HEK293T (cell line): ENCODE measurements at regions not wholly inside any gene's neighbourhood (a gene's known extent, or its start where the extent isn't known, plus 50 kb on each side); places are given as distances from the start of the nearest gene placed in this dataset.

Experiments
- CTCF ChIA-PET: fragments of 350-600 bp; formaldehyde crosslinking; extraction: SDS; loops from one replicate; lab custom pipeline; 2021; ENCODE audit warnings: antibody characterized with exemption, inconsistent platforms; lab: Yijun Ruan, JAX
- POLR2A ChIA-PET: fragments of 350-600 bp; formaldehyde crosslinking; extraction: SDS; loops from one replicate; lab custom pipeline; 2020; ENCODE audit warnings: antibody characterized with exemption, inconsistent platforms; lab: Yijun Ruan, JAX
- DNase-seq: peaks from one replicate; pipeline ENCODE4 v3.0.0; 2012; ENCODE audit warnings: mixed read lengths; ENCODE audit errors: extremely low spot score
- ARNT ChIP-seq: fragments of 450-650 bp; IDR thresholded peaks from 2 replicates; pipeline ENCODE4 v1.6.1; 2017; ENCODE audit warnings: mild to moderate bottlenecking
- BHLHE40 ChIP-seq: fragments of 450-650 bp; IDR thresholded peaks from 2 replicates; pipeline ENCODE4 v1.6.1; 2016; ENCODE audit warnings: mild to moderate bottlenecking, moderate library complexity, borderline replicate concordance
- CTBP1 ChIP-seq: fragments of 450-650 bp; IDR thresholded peaks from 2 replicates; pipeline ENCODE4 v1.6.1; 2016; ENCODE audit warnings: borderline replicate concordance
- ELF4 ChIP-seq: fragments of 450-650 bp; IDR thresholded peaks from 2 replicates; pipeline ENCODE4 v1.6.1; 2017; ENCODE audit warnings: antibody characterized with exemption
- FOXA1 ChIP-seq: fragments of 450-650 bp; IDR thresholded peaks from 2 replicates; pipeline ENCODE4 v1.6.1; 2016; ENCODE audit warnings: mild to moderate bottlenecking
- FOXK2 ChIP-seq: fragments of 450-650 bp; IDR thresholded peaks from 2 replicates; pipeline ENCODE4 v1.6.1; 2016; ENCODE audit warnings: mild to moderate bottlenecking
- FOXM1 ChIP-seq: fragments of 450-650 bp; IDR thresholded peaks from 2 replicates; pipeline ENCODE4 v1.6.1; 2017; ENCODE audit warnings: mild to moderate bottlenecking, borderline replicate concordance
- HDGF ChIP-seq: fragments of 450-650 bp; IDR thresholded peaks from 2 replicates; pipeline ENCODE4 v1.6.1; 2017; ENCODE audit warnings: antibody characterized with exemption, borderline replicate concordance
- L3MBTL2 ChIP-seq: fragments of 450-650 bp; conservative IDR thresholded peaks from 2 replicates; pipeline ENCODE4 v1.6.1; 2016; ENCODE audit warnings: mild to moderate bottlenecking
- LEF1 ChIP-seq: fragments of 450-650 bp; IDR thresholded peaks from 2 replicates; pipeline ENCODE4 v1.6.1; 2017; ENCODE audit warnings: mild to moderate bottlenecking, borderline replicate concordance
- NFRKB ChIP-seq: fragments of 450-650 bp; IDR thresholded peaks from 2 replicates; pipeline ENCODE4 v1.6.1; 2016; ENCODE audit warnings: mild to moderate bottlenecking, moderate library complexity
- PKNOX1 ChIP-seq: fragments of 450-650 bp; IDR thresholded peaks from 2 replicates; pipeline ENCODE4 v1.6.1; 2016
- SP1 ChIP-seq: fragments of 450-650 bp; IDR thresholded peaks from 2 replicates; pipeline ENCODE4 v1.6.1; 2017
- SUZ12 ChIP-seq: fragments of 450-650 bp; IDR thresholded peaks from 2 replicates; pipeline ENCODE4 v1.6.1; 2016; ENCODE audit warnings: mild to moderate bottlenecking
- TARDBP ChIP-seq: fragments of 450-650 bp; IDR thresholded peaks from 2 replicates; pipeline ENCODE4 v1.6.1; 2016
- ZNF384 ChIP-seq: fragments of 450-650 bp; IDR thresholded peaks from 2 replicates; pipeline ENCODE4 v1.6.1; 2016

GRCh38 chr12:17079251-17079909 lies 473.4 kb upstream of the LMO3 start:
- TF ChIP-seq FOXA1, result no peak
- TF ChIP-seq SUZ12, result no peak
- TF ChIP-seq ELF4, result no peak
- TF ChIP-seq CTBP1, result no peak
- no peak for TF ChIP-seq FOXK2
- TF ChIP-seq PKNOX1, result no peak
- ChIA-PET CTCF (interaction anchor here (1.1 kb wide), 1 partner anchor 562 kb away, joined by 3 read pairs; no protein-coding TSS in a partner anchor), POLR2A (no interaction called here)
- DNase-seq, result no peak

- TF ChIP-seq CTBP1 (no peak), NFRKB (no peak), FOXK2 (no peak), ELF4 (no peak), BHLHE40 (no peak), ZNF384 (no peak), LEF1 (no peak), HDGF (no peak), TARDBP (no peak), ARNT (no peak), PKNOX1 (no peak), SUZ12 (no peak), SP1 (no peak), L3MBTL2 (no peak), FOXA1 (no peak), FOXM1 (no peak)
- DNase-seq, result no peak
- POLR2A ChIA-PET, result no interaction called here
- CTCF ChIA-PET, result no interaction called here
Observed at GRCh38 chr12:17077594-17077993, 471.6 kb upstream of the LMO3 start.

- TF ChIP-seq SUZ12, result no peak
- no peak for TF ChIP-seq SP1
- TF ChIP-seq PKNOX1, result no peak
- no peak for TF ChIP-seq FOXA1
- no peak for TF ChIP-seq ZNF384
- no peak for TF ChIP-seq ARNT
- TF ChIP-seq NFRKB, result no peak
- ChIA-PET CTCF (interaction anchor here (0.7 kb wide), 1 partner anchor 223 kb away, joined by 3 read pairs; no protein-coding TSS in a partner anchor), POLR2A (no interaction called here)
- DNase-seq, result no peak
Observed at GRCh38 chr12:17076811-17077210, 470.8 kb upstream of the LMO3 start.

GRCh38 chr12:17076028-17076744 lies 470.2 kb upstream of the LMO3 start:
- DNase-seq, result no peak
- POLR2A ChIA-PET, result no interaction called here
- CTCF ChIA-PET, result interaction anchor here (0.7 kb wide), 1 partner anchor 224 kb away, joined by 3 read pairs; no protein-coding TSS in a partner anchor
- TF ChIP-seq LEF1 (no peak), PKNOX1 (no peak), SP1 (no peak), ZNF384 (no peak), ARNT (no peak), FOXM1 (no peak), FOXK2 (no peak), SUZ12 (no peak), L3MBTL2 (no peak), HDGF (no peak), BHLHE40 (no peak), NFRKB (no peak), TARDBP (no peak), CTBP1 (no peak), FOXA1 (no peak), ELF4 (no peak)

- no peak for DNase-seq
- ChIA-PET POLR2A (no interaction called here), CTCF (no interaction called here)
- TF ChIP-seq PKNOX1 (no peak), ARNT (no peak), L3MBTL2 (no peak), FOXK2 (no peak), HDGF (no peak), TARDBP (no peak), BHLHE40 (no peak), SP1 (no peak), FOXA1 (no peak), SUZ12 (no peak), NFRKB (no peak), ZNF384 (no peak), LEF1 (no peak), ELF4 (no peak), FOXM1 (no peak), CTBP1 (no peak)
Observed at GRCh38 chr12:17064834-17065233, 458.9 kb upstream of the LMO3 start.
